Midbrain (tissue), 1 donor: ENCODE measurements at regions not wholly inside any gene's neighbourhood (a gene's known extent, or its start where the extent isn't known, plus 50 kb on each side); places are given as distances from the start of the nearest gene placed in this dataset.
"Not testable (repeated sequence)": the region's sequence is repeated elsewhere in the genome, so short reads cannot be mapped to it uniquely, and the experiment has no call there.

Experiments
- DNase-seq: peaks from one replicate; lab custom pipeline; 2025; lab: John Stamatoyannopoulos, UW

- no peak for DNase-seq
These were observed 85.8 kb upstream of the COG2 start for GRCh38 chr1:230556453-230556852.

GRCh38 chr1:230555814-230556213 is 86.5 kb upstream of the COG2 start:
- DNase-seq = no peak

- DNase-seq = no peak
These were observed 89.4 kb upstream of the COG2 start for GRCh38 chr1:230552880-230553279.

- DNase-seq = not testable (repeated sequence)
These were observed 91.3 kb upstream of the COG2 start for GRCh38 chr1:230550945-230551344.

- no peak for DNase-seq
These were observed 91.9 kb upstream of the COG2 start for GRCh38 chr1:230550428-230550827.

- DNase-seq = no peak
These were observed 92.7 kb upstream of the COG2 start for GRCh38 chr1:230549625-230550024.

- peak; percentile 18 for DNase-seq
These were observed 93.3 kb upstream of the COG2 start for GRCh38 chr1:230548997-230549396.

- DNase-seq = no peak
These were observed 93.9 kb upstream of the COG2 start for GRCh38 chr1:230548357-230548756.

GRCh38 chr1:230545181-230545580 is 97.1 kb upstream of the COG2 start:
- no peak for DNase-seq

GRCh38 chr1:230544758-230545157 is 97.5 kb upstream of the COG2 start:
- DNase-seq = no peak

GRCh38 chr1:230543085-230543484 is 99.2 kb upstream of the COG2 start:
- no peak for DNase-seq

- DNase-seq = no peak
These were observed 99.6 kb upstream of the COG2 start for GRCh38 chr1:230542681-230543080.

- no peak for DNase-seq
These were observed 100.2 kb upstream of the COG2 start for GRCh38 chr1:230542054-230542453.

- no peak for DNase-seq
These were observed 101.0 kb upstream of the COG2 start for GRCh38 chr1:230541306-230541705.

- no peak for DNase-seq
These were observed 101.7 kb upstream of the COG2 start for GRCh38 chr1:230540421-230541155.

GRCh38 chr1:230537456-230537855 is 104.8 kb upstream of the COG2 start:
- no peak for DNase-seq

GRCh38 chr1:230536641-230537155 is 105.6 kb upstream of the COG2 start:
- no peak for DNase-seq

GRCh38 chr1:230534224-230534623 is 108.1 kb upstream of the COG2 start:
- no peak for DNase-seq

GRCh38 chr1:230531103-230531502 is 105.0 kb upstream of the PGBD5 start:
- DNase-seq = no peak

- DNase-seq = no peak
These were observed 93.1 kb upstream of the PGBD5 start for GRCh38 chr1:230519246-230519645.

- no peak for DNase-seq
These were observed 92.4 kb upstream of the PGBD5 start for GRCh38 chr1:230518511-230518910.

- DNase-seq = peak; percentile 6
These were observed 91.7 kb upstream of the PGBD5 start for GRCh38 chr1:230517786-230518185.

GRCh38 chr1:230517326-230517725 is 91.2 kb upstream of the PGBD5 start:
- DNase-seq = no peak

GRCh38 chr1:230516889-230517288 is 90.8 kb upstream of the PGBD5 start:
- no peak for DNase-seq
